Effector memory CD4-positive, alpha-beta T cell (primary cell): ENCODE measurements at regions not wholly inside any gene's neighbourhood (a gene's known extent, or its start where the extent isn't known, plus 50 kb on each side); places are given as distances from the start of the nearest gene placed in this dataset.

ENCODE experiments used
- DNase-seq, 3 donors: peaks; one replicate each; pipeline ENCODE4 v3.0.0-alpha.2; 2020
- H3K27ac ChIP-seq: 2 replicates; pipeline ENCODE4 v1.7.0; 2013; ENCODE audit warnings: mild to moderate bottlenecking, low read length, moderate library complexity; ENCODE audit not compliant: insufficient read depth, poor library complexity, severe bottlenecking
- H3K27me3 ChIP-seq: replicated peaks from 2 replicates; pipeline ENCODE4 v1.7.0; 2013; ENCODE audit warnings: mild to moderate bottlenecking, low read length; ENCODE audit not compliant: insufficient read depth, control insufficient read depth, poor library complexity, severe bottlenecking
- H3K36me3 ChIP-seq: 2 replicates; pipeline ENCODE4 v1.7.0; 2013; ENCODE audit warnings: mild to moderate bottlenecking, low read length, moderate library complexity; ENCODE audit not compliant: control insufficient read depth, insufficient read depth
- H3K4me1 ChIP-seq: 2 replicates; pipeline ENCODE4 v1.7.0; 2013; ENCODE audit warnings: low read length, mild to moderate bottlenecking; ENCODE audit not compliant: control insufficient read depth, insufficient read depth, poor library complexity, severe bottlenecking
- H3K4me3 ChIP-seq: 2 replicates; pipeline ENCODE4 v1.7.0; 2013; ENCODE audit warnings: low read length, low read depth, mild to moderate bottlenecking; ENCODE audit not compliant: insufficient read depth, poor library complexity, severe bottlenecking
- H3K9me3 ChIP-seq: 2 replicates; pipeline ENCODE4 v1.7.0; 2013; ENCODE audit warnings: mild to moderate bottlenecking, low read length, moderate library complexity; ENCODE audit not compliant: control insufficient read depth

- no peak overlapping the region for H3K27ac ChIP-seq
- H3K4me1 ChIP-seq = no peaks in the 10 kb centered on the region
- no peaks in the 10 kb centered on the region for H3K9me3 ChIP-seq
- DNase-seq = no peak
- H3K27me3 ChIP-seq = no peaks in the 10 kb centered on the region
- no peaks in the 10 kb centered on the region for H3K36me3 ChIP-seq
- no peak overlapping the region for H3K4me3 ChIP-seq
Observed at GRCh38 chr14:98792171-98792570, 479.8 kb downstream of the BCL11B start.

- no peaks in the 10 kb centered on the region for H3K27me3 ChIP-seq
- no peaks in the 10 kb centered on the region for H3K4me1 ChIP-seq
- no peak overlapping the region for H3K4me3 ChIP-seq
- H3K27ac ChIP-seq = no peak overlapping the region
- DNase-seq = no peak
- no peaks in the 10 kb centered on the region for H3K36me3 ChIP-seq
- no peaks in the 10 kb centered on the region for H3K9me3 ChIP-seq
Observed at GRCh38 chr14:98798099-98798498, 473.9 kb downstream of the BCL11B start.

- DNase-seq = no peak
- H3K36me3 ChIP-seq = no peaks in the 10 kb centered on the region
- H3K4me3 ChIP-seq = no peak overlapping the region
- H3K4me1 ChIP-seq = no peaks in the 10 kb centered on the region
- no peaks in the 10 kb centered on the region for H3K27me3 ChIP-seq
- no peak overlapping the region for H3K27ac ChIP-seq
- no peaks in the 10 kb centered on the region for H3K9me3 ChIP-seq
Observed at GRCh38 chr14:98799891-98800290, 472.1 kb downstream of the BCL11B start.

GRCh38 chr14:98802044-98802443 lies 470.0 kb downstream of the BCL11B start:
- DNase-seq = no peak
- H3K9me3 ChIP-seq = no peaks in the 10 kb centered on the region
- H3K27ac ChIP-seq = no peak overlapping the region
- H3K4me1 ChIP-seq = no peaks in the 10 kb centered on the region
- no peaks in the 10 kb centered on the region for H3K36me3 ChIP-seq
- H3K27me3 ChIP-seq = no peaks in the 10 kb centered on the region
- no peak overlapping the region for H3K4me3 ChIP-seq

GRCh38 chr14:98803196-98803595 lies 468.8 kb downstream of the BCL11B start:
- Histone ChIP-seq H3K4me3 (no peak overlapping the region), H3K27me3 (no peaks in the 10 kb centered on the region), H3K4me1 (no peaks in the 10 kb centered on the region), H3K9me3 (no peaks in the 10 kb centered on the region), H3K27ac (no peak overlapping the region), H3K36me3 (no peaks in the 10 kb centered on the region)
- DNase-seq = no peak

- no peaks in the 10 kb centered on the region for H3K9me3 ChIP-seq
- no peaks in the 10 kb centered on the region for H3K27me3 ChIP-seq
- H3K4me1 ChIP-seq = no peaks in the 10 kb centered on the region
- no peak for DNase-seq
- no peak overlapping the region for H3K4me3 ChIP-seq
- no peaks in the 10 kb centered on the region for H3K36me3 ChIP-seq
- H3K27ac ChIP-seq = no peak overlapping the region
Observed at GRCh38 chr14:98808494-98809407, 463.2 kb downstream of the BCL11B start.

- DNase-seq = no peak
- H3K4me1 ChIP-seq = no peaks in the 10 kb centered on the region
- H3K27ac ChIP-seq = no peak overlapping the region
- H3K36me3 ChIP-seq = no peaks in the 10 kb centered on the region
- no peak overlapping the region for H3K4me3 ChIP-seq
- H3K27me3 ChIP-seq = no peaks in the 10 kb centered on the region
- no peaks in the 10 kb centered on the region for H3K9me3 ChIP-seq
Observed at GRCh38 chr14:98816195-98816594, 455.8 kb downstream of the BCL11B start.

- Histone ChIP-seq H3K27me3 (no peaks in the 10 kb centered on the region), H3K27ac (no peak overlapping the region), H3K9me3 (no peaks in the 10 kb centered on the region), H3K4me1 (no peaks in the 10 kb centered on the region), H3K4me3 (no peak overlapping the region), H3K36me3 (no peaks in the 10 kb centered on the region)
- no peak for DNase-seq
Observed at GRCh38 chr14:98816720-98817119, 455.3 kb downstream of the BCL11B start.

- no peaks in the 10 kb centered on the region for H3K36me3 ChIP-seq
- no peak overlapping the region for H3K27ac ChIP-seq
- no peaks in the 10 kb centered on the region for H3K27me3 ChIP-seq
- H3K4me1 ChIP-seq = no peaks in the 10 kb centered on the region
- H3K9me3 ChIP-seq = no peaks in the 10 kb centered on the region
- no peak overlapping the region for H3K4me3 ChIP-seq
- DNase-seq = no peak
Observed at GRCh38 chr14:98819132-98819866, 452.7 kb downstream of the BCL11B start.

GRCh38 chr14:98819867-98820206 lies 452.2 kb downstream of the BCL11B start:
- no peaks in the 10 kb centered on the region for H3K27me3 ChIP-seq
- DNase-seq = no peak

More at GRCh38 chr14:98819867-98820206, 452.2 kb downstream of the BCL11B start:
- no peak overlapping the region for H3K27ac ChIP-seq
- no peak overlapping the region for H3K4me3 ChIP-seq
- H3K4me1 ChIP-seq = no peaks in the 10 kb centered on the region
- no peaks in the 10 kb centered on the region for H3K9me3 ChIP-seq
- no peaks in the 10 kb centered on the region for H3K36me3 ChIP-seq
